Pulmonary artery endothelial cell (primary cell): ENCODE measurements at regions not wholly inside any gene's neighbourhood (a gene's known extent, or its start where the extent isn't known, plus 50 kb on each side); places are given as distances from the start of the nearest gene placed in this dataset.
"Not testable (repeated sequence)": the region's sequence is repeated elsewhere in the genome, so short reads cannot be mapped to it uniquely, and the experiment has no call there.

ENCODE experiments used
- DNase-seq: peaks from one replicate; pipeline ENCODE4 v3.0.0-alpha.2; 2011; ENCODE audit warnings: low read depth, low spot score

- DNase-seq, result no peak
Measured at GRCh38 chr5:119694284-119694683, 64.9 kb downstream of the FAM170A start.

- DNase-seq, result no peak
Measured at GRCh38 chr5:119706049-119706448, 76.7 kb downstream of the FAM170A start.

DNA sequence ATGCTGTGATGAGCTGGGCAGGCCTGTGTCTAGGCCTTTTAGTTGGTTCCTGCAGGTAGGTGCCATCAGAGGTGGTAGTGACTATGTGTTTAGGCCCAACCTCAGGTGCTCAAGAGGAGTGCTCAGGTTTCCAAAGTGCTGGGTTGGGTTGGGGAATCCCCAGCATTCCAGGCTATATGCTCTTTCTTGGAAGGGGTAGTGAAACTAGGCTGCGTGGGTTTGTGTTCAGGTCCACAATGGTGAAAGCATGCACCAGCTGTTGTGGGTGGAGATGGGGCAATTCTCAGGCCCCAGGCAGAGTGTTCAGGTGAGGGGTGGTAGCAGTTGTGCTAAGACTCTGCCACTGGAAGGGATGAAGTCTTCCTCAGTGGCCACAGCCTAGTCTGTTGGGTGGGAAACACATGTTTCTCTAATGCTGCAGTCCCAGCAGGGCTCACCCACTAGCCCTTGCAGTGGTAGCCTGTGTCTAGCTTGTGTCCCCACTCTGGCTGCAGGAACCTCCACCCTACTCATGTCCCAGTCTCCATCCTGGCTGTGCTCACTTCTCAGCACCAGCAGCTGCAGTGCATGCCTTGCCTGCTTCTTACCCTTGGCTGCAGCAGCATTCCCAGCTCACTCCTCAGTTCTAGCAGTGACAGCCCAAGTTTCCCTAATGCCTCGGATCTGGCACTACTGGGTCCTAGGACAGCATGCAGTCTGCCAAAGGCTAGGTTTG is 78.9 kb downstream of the FAM170A start:
- DNase-seq, result no peak

GRCh38 chr5:119721775-119722174 is 92.4 kb downstream of the FAM170A start:
- no peak for DNase-seq

DNA sequence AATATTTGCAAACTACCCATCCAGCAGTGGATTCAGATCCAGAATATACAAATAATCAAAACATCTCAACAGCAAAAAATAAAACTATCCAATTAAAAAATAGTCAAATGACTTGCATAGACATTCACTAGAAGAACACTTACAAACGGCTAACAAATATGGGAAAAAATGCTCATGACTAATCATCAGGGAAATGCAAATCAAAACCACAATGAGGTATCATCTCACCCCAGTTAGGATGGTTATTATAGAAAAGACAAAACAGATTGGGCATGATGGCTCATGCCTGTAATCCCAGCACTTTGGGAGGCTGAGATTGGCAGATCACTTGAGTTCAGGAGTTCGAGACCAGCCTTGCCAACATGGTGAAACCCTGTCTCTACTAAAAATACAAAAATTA is 95.9 kb downstream of the FAM170A start:
- not testable (repeated sequence) for DNase-seq

DNA sequence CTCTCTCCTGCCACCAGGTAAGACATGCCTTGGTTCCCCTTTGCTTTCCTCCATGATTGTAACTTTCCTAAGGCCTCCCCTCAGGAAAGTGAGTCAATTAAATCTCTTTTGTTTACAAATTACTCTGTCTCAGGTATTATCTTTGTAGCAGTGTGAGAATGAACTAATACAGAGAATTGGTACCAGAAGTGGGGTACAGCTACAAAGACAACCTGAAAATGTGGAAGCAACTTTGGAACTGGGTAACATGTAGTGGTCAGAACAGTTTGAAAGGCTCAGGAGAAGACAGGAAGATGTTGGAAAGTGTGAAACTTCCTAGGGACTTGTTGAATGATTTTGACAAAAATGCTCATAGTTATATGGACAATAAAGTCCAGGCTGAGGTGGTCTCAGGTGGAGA is 97.2 kb downstream of the FAM170A start:
- no peak for DNase-seq

DNA sequence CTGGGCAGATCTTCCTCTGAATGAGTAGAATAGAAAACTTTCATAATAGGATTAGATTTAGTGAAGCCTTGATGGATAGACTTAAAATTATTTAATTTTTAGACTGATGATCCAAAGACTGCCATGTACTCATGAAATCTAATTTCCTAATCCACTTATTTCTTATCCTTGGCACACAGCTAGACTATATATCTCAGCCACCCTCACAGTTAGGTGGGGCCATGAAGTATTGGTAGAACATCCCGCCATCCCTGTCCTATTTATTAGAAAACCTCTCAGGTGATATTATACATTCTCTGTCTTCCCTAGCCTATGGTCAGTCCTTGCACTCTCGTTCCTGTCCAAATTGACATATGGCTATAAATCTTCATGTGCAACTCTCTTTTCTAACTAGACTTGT is 110.9 kb downstream of the FAM170A start:
- DNase-seq, result no peak

DNA sequence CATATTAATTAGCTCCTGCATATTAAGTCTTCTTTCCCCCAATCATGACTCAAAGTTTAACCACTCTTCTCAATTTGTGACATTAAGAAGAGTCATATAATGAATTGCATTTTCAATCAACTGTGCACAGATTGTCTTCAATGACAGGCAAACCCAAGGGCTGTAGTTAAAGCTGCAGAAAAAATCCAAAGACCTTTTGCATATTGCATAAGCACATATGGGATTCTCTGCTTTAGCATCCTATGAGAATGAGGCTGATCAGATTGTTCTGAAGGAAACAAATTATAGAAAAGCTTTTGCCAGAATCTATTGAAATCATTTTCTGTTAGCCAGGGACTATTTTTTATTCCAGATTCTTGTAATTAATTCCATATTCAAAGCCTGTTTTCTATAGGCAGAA is 112.3 kb downstream of the FAM170A start:
- DNase-seq, result no peak

DNA sequence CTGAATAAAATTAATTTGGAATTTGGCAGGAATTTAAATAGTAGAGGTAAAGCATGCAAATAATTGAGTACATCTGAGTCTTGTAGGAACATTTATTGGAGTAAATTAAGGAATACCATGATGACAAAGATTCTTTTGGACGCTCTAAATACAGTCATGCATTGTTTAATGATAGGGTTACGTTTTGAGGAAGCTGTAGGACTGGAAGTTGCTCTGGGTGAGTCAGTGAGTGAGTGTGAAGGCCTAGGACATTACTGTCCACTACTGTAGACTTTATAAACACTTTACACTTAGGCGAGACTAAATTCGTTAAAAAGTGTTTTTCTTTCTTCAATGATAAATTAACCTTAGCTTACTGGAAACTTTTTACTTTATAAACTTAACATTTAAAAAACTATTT is 113.0 kb downstream of the FAM170A start:
- no peak for DNase-seq

DNA sequence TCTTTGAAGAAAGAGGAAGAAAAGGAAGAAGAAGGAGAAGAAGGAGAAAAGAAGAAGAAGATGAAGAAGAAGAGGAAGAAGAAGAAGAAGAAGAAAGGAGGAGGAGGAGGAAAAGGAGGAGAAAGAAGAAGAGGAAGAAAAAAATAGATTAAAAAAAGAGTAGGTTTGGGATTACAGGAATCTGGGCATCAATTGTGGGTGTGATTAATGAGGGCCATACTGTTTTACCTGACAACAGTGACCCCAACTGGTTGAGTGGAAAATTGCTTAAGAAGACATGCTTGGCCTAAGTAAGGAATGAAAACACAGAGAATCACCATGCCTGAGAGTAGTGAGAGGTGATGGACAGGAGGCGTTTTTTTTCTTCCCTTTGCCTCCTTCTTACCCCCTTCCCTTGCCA is 114.6 kb downstream of the FAM170A start:
- DNase-seq, result no peak

- DNase-seq, result no peak
Measured at GRCh38 chr5:119745976-119746375, 116.6 kb downstream of the FAM170A start.

DNA sequence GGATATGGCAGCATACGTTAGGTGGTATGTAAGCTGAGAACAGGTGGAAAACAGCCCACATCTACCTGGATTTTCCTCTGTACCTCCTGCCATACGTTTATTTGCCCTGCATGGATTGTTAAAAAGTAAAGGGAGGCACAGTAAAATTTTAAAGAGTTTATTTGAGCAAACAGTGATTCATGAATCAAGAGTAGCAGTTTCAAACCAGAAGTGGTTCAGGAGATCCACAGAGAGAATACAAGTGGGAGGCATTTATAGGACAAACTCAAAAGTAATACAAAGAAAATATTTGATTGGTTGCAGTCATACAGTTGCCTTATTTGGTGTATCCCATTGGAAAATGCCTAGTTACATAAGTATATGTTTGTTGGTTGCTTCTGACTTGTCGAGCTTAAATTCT is 117.6 kb downstream of the FAM170A start:
- no peak for DNase-seq

GRCh38 chr5:119750887-119751733 is 121.8 kb downstream of the FAM170A start:
- DNase-seq, result no peak

GRCh38 chr5:119751734-119752094 is 122.4 kb downstream of the FAM170A start:
- DNase-seq, result no peak

- no peak for DNase-seq
Measured at GRCh38 chr5:119752921-119753886, 123.8 kb downstream of the FAM170A start.

DNA sequence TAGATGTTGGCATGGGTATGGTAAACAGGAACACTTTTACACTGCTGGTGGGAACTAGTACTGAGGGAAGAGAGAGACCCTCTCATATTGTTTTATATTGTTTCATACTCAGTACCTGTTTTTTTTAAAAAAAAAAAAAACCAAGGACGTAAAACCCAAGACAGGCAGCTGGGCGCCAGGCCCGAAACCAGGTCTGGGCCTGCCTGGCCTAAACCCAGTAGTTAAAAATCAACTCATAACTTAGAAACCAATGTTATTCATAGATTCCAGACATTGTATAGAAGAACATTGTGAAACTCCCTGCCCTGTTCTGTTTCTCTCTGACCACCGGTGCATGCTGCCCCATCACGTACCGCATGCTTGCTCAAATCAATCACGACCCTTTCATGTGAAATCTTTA is 125.5 kb downstream of the FAM170A start:
- DNase-seq, result not testable (repeated sequence)

- DNase-seq, result no peak
Measured at GRCh38 chr5:119757276-119757675, 127.9 kb downstream of the FAM170A start.

DNA sequence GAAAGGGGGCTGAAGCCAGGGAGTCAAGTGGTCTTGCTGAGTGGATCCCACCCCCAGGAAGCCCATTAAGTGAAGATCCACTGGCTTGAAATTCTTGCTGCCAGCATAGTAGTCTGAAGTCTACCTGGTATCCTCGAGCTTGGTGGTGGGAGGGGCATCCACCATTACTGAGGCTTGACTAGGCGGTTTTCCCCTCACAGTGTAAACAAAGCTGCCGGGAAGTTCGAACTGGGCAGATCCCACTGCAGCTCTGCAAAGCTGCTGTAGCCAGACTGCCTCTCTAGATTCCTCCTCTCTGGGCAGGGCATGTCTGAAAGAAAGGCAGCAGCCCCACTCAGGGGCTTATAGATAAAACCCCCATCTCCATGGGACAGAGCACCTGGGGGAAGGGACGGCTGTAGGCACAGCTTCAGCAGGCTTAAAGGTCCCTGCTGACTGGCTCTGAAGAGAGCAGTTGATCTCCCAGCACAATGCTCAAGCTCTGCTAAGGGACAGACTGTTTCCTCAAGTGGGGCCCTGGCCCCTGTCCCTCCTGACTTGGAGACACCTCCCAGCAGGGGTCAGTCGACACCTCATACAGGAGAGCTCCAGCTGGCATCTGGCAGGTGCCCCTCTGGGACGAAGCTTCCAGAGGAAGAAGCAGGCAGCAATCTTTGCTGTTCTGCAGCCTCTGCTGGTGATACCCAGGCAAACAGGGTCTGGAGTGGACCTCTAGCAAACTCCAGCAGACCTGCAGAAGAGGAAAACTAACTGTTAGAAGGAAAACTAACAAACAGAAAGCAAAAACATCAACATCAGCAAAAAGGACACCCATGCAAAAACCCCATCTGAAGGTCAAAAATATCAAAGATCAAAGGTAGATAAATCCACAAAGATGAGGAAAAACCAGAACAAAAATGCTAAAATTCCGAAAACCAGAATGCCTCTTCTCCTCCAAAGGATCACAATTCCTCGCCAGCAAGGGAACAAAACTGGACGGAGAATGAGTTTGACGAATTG is 140.6 kb downstream of the FAM170A start:
- not testable (repeated sequence) for DNase-seq

DNA sequence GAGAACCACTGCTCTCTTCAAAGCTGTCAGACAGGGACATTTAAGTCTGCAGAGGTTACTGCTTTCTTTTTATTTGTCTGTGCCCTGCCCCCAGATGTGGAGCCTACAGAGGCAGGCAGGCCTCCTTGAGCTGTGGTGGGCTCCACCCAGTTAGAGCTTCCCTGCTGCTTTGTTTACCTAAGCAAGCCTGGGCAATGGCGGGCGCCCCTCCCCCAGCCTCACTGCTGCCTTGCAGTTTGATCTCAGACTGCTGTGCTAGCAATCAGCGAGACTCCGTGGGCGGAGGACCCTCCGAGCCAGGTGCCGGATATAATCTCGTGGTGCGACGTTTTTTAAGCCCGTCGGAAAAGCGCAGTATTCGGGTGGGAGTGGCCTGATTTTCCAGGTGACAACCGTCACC is 150.8 kb downstream of the FAM170A start:
- DNase-seq, result not testable (repeated sequence)

GRCh38 chr5:119785057-119785456 is 155.7 kb downstream of the FAM170A start:
- DNase-seq, result no peak
